22Rv1 (cell line): ENCODE measurements at regions not wholly inside any gene's neighbourhood (a gene's known extent, or its start where the extent isn't known, plus 50 kb on each side); places are given as distances from the start of the nearest gene placed in this dataset.

Experiments
- H3K27ac ChIP-seq: fragments of 450-650 bp; 2 replicates; pipeline ENCODE4 v1.5.1; 2017
- ZFX ChIP-seq: fragments of 450-650 bp; IDR thresholded peaks from 2 replicates; pipeline ENCODE4 v1.6.1; 2017; ENCODE audit warnings: antibody characterized with exemption, borderline replicate concordance
- TF ChIP-seq, protein P1 (sequence below): fragments of 450-650 bp; IDR thresholded peaks from 2 replicates; pipeline ENCODE4 v1.5.1; 2017; ENCODE audit warnings: mild to moderate bottlenecking

DNA sequence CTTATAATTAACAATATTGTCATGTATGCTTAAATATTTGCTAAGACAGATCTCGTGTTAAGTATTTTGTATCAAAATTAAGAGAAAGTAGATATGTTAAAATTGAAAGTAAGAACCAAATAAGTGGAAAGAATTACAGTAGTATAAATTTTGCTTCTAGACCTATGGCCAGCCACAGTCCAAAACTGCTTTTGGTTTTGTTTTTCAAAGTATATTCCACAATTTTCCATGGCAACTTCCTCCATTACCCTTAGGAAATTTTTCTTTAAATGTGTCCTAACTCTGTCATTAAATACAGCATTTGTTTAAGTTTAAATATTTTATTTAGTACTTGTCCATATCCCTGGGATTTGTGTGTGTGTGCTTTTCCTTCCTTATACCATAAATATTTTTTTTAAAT lies 689.0 kb downstream of the DIAPH3 start:
- no peak for TF ChIP-seq ZFX
- TF ChIP-seq, protein P1, sequence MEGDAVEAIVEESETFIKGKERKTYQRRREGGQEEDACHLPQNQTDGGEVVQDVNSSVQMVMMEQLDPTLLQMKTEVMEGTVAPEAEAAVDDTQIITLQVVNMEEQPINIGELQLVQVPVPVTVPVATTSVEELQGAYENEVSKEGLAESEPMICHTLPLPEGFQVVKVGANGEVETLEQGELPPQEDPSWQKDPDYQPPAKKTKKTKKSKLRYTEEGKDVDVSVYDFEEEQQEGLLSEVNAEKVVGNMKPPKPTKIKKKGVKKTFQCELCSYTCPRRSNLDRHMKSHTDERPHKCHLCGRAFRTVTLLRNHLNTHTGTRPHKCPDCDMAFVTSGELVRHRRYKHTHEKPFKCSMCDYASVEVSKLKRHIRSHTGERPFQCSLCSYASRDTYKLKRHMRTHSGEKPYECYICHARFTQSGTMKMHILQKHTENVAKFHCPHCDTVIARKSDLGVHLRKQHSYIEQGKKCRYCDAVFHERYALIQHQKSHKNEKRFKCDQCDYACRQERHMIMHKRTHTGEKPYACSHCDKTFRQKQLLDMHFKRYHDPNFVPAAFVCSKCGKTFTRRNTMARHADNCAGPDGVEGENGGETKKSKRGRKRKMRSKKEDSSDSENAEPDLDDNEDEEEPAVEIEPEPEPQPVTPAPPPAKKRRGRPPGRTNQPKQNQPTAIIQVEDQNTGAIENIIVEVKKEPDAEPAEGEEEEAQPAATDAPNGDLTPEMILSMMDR: no peak
- H3K27ac ChIP-seq: no peak overlapping the region

DNA sequence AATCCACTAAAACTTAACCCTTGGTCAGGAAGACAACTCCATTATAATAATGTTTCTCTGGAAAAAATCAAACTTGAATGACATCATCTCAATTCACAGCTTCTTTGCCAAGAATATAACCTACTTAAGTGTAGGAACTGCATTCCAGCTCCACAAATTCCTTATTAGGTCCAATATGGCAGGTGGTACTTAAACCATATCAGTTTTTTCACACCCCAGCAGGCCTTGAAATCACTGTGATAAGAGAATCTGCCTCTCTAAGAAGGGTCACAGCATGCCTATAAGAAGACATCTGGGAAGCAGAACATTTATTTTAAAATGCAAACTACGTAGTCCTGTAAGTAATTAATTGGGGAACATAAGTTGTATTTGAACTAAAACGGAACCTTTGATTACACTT lies 687.8 kb downstream of the DIAPH3 start:
- no peak overlapping the region for H3K27ac ChIP-seq
- TF ChIP-seq ZFX: no peak
- TF ChIP-seq, protein P1: no peak

DNA sequence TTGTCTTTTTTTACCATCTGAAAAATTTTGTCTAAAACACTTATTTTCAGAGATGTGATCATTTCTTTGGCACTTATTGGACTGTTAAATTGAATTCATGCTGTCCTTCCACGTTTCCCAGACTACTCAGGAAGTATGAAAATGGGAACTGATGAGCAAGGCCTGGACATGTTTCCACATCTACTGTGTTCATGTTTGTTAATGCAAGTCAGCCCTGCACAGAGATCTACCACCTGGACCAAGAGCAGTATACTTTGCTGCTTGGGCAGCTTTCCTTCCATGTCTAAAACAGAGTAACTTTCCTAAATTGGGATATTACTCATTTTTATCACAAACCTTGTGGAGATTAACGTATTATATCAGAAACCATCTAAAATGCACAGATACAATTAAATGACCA lies 687.4 kb downstream of the DIAPH3 start:
- TF ChIP-seq, protein P1: no peak
- TF ChIP-seq ZFX: no peak
- H3K27ac ChIP-seq: no peak overlapping the region

DNA sequence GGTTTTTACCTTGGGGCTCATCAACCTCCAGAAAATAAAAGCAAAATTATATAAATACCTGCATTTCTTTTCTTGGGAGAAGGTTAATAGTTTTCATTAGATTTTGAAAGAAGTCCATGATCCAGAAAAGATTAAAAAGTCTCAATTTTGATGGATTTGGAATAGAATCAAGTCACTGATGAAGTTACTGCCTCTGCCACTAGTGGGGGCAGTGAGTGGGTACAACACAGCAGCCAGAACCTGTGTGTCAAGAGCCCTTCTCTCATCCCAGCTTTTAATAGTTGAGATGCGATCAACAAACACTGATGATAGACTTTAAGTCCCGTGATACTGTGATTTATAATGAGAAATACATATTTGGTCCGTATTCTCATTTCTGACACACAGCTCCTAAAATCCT lies 686.7 kb downstream of the DIAPH3 start:
- H3K27ac ChIP-seq: no peak overlapping the region
- no peak for TF ChIP-seq ZFX
- TF ChIP-seq, protein P1: peak; percentile 67

DNA sequence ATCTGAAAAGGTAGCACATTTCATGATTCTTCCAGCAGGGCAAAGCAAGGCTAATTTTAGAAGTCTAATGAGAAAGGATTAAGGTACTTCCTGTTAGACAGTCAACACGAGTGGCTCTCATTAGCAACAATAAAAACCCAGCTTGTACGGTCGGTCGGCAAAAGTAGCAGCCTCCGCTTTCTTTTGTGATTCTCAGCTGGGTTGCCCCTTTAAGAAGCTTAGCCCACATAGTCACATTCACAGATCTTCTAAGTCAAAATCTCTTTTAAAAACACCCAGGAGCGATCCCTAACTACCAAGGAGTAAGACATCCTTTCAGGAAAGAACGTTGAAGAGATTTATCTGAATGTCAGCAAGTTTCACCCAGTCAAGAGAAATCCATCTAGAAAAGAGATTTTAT lies 684.8 kb downstream of the DIAPH3 start:
- TF ChIP-seq ZFX: no peak
- TF ChIP-seq, protein P1: no peak
- H3K27ac ChIP-seq: no peak overlapping the region

DNA sequence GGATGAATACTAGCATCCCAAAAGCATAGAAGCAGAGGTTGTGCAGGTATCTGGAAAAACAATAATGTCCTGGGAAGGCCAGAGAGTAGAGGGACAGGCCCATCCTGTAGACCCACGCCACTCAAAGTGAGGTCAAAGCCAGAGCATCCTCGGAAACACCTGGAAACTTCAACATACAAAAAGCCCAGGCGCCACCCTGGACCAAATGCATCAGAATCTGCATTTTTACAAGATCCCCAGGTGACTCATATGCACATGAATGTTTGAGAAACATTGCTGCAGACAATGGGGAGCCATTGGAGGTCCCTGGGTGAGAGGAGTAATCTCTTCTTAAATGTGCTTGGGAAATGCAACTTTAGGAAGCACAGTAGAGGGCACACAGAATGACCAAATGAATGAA lies 684.1 kb downstream of the DIAPH3 start:
- no peak overlapping the region for H3K27ac ChIP-seq
- TF ChIP-seq ZFX: no peak
- TF ChIP-seq, protein P1: no peak

DNA sequence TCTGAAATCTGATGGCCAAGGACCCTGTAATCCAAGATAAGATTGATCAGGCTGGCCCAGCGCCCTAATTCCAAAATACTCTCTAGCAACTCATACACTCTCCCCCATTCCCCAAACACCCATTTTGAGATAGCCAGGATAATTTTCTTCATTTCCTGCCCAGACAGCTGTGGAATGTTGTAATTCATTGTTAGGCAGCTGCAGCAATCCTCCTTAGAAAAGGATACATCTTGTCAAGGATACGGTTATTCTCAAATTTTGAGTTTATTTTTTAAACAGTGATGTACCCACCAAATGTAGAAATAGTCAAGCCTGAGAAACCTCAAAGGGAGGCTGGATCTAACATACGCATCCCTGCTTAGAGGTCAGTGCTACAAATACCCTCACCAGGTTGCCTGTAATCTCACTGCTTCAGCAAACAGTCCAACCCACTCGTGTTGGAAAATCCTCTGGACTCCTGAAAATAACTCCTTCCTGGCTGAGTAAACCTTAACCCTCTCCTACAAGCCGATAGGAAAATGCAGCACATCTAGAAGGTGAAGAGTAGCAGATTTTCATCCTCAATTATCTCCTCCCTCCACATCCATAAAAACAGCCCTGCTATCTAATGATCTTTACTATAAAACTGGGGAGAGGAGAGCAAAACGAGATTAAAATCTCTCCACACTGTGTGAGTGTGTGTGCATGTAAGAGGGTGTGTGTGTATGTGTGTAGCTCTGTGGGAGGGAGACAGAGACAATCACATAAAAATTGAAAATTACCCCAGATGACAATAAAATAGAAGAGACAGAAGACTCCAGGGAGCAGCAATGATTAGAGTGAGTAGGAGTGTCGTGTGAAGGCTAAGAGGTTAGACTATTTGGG lies 683.1 kb downstream of the DIAPH3 start:
- H3K27ac ChIP-seq: no peak overlapping the region
- TF ChIP-seq, protein P1: no peak
- TF ChIP-seq ZFX: no peak
